HepG2 (cell line): ENCODE measurements at regions not wholly inside any gene's neighbourhood (a gene's known extent, or its start where the extent isn't known, plus 50 kb on each side); places are given as distances from the start of the nearest gene placed in this dataset.
A peak's percentile ranks its signal among the peaks of the same experiment; 100 is the strongest.

Experiments used
- ATAC-seq: fragments of 200-7000 bp; cut with Tn5 transposase; 3 replicates; pipeline ENCODE4 v1.9.1; 2020; ENCODE audit warnings: mild to moderate bottlenecking, moderate library complexity
- BruUV-seq: library from RNA; stranded (reverse); fragments of 400-500 nt; replicated peaks from 2 replicates; lab custom pipeline; 2021; lab: Mats Ljungman, UMichigan
- CTCF ChIA-PET: fragments of 300-600 bp; formaldehyde crosslinking; extraction: SDS; loops from one replicate; lab custom pipeline; 2021; ENCODE audit warnings: low total read pairs, inconsistent platforms, low intra/inter-chr PET ratio; lab: Yijun Ruan, JAX
- POLR2A ChIA-PET: fragments of 350-600 bp; sonication (Branson Sonifier 250); formaldehyde crosslinking; loops from one replicate; lab custom pipeline; 2020; ENCODE audit warnings: antibody characterized with exemption, inconsistent platforms; lab: Yijun Ruan, JAX
- DNase-seq: peaks from one replicate; pipeline ENCODE4 v3.0.0-alpha.2; 2015; ENCODE audit warnings: low spot score
- FAIRE-seq: peaks from 3 replicates; lab custom pipeline; 2011; peaks lifted over from hg19 to GRCh38; lab: Jason Lieb, UNC
- H2AFZ ChIP-seq: one replicate; pipeline ENCODE4 v1.6.1; 2011; ENCODE audit warnings: low read length, inconsistent platforms
- H3K27ac ChIP-seq: fragments of 300-600 bp; 3 replicates; pipeline ENCODE4 v1.8.0; 2011; ENCODE audit warnings: mixed run types, mild to moderate bottlenecking, mixed read lengths, low read length, inconsistent platforms; ENCODE audit not compliant: insufficient read depth; ENCODE audit errors: extremely low read length
- H3K27me3 ChIP-seq, 2 experiments: fragments of 200-600 bp in 1 of 2; 2 replicates in 1 of 2; 3 replicates in 1 of 2; pipeline versions ENCODE4 v1.6.0 to v1.8.0; 2011; ENCODE audit warnings: low read length in 2 of 2, mild to moderate bottlenecking in 2 of 2, moderate library complexity in 2 of 2, inconsistent platforms in 1 of 2; ENCODE audit not compliant: insufficient read depth in 2 of 2, control insufficient read depth in 1 of 2
- H3K36me3 ChIP-seq, 2 experiments: fragments of 200-600 bp in 1 of 2; replicated peaks in 1 of 2; 2 replicates in 1 of 2; 3 replicates in 1 of 2; pipeline versions ENCODE4 v1.5.1 to v1.8.0; 2011; ENCODE audit warnings: low read length in 2 of 2, inconsistent platforms in 1 of 2; ENCODE audit not compliant: insufficient read depth in 2 of 2, control insufficient read depth in 1 of 2
- H3K4me1 ChIP-seq: 2 replicates; pipeline ENCODE4 v1.5.1; 2012; ENCODE audit warnings: low read length, inconsistent platforms; ENCODE audit not compliant: insufficient read depth
- H3K4me2 ChIP-seq: 2 replicates; pipeline ENCODE4 v1.6.0; 2011; ENCODE audit warnings: low read depth, low read length, inconsistent platforms
- H3K4me3 ChIP-seq, 3 experiments: fragments of 200-600 bp in 1 of 3; sonication (generic), shearing (Covaris generic) in 1 of 3; replicated peaks in 1 of 3; 2 replicates each; pipeline ENCODE4 v1.5.1; 2011 to 2016; ENCODE audit warnings: low read length in 3 of 3, inconsistent platforms in 2 of 3, low read depth in 2 of 3, mild to moderate bottlenecking in 2 of 3, control low read depth in 1 of 3, mixed read lengths in 1 of 3; ENCODE audit not compliant: insufficient read depth in 1 of 3
- H3K79me2 ChIP-seq: one replicate; pipeline ENCODE4 v1.6.1; 2011; ENCODE audit warnings: low read length, inconsistent platforms; ENCODE audit not compliant: insufficient read depth
- H3K9ac ChIP-seq: 2 replicates; pipeline ENCODE4 v1.6.0; 2011; ENCODE audit warnings: mild to moderate bottlenecking, low read depth, low read length, inconsistent platforms; ENCODE audit not compliant: insufficient read depth
- H3K9me3 ChIP-seq: 2 replicates; pipeline ENCODE4 v1.5.1; 2012; ENCODE audit warnings: mild to moderate bottlenecking, low read length
- H4K20me1 ChIP-seq: 2 replicates; pipeline ENCODE4 v1.6.0; 2011; ENCODE audit warnings: inconsistent platforms, mild to moderate bottlenecking, low read length, moderate library complexity; ENCODE audit not compliant: insufficient read depth
- HDAC1 ChIP-seq: sonication (generic); formaldehyde crosslinking; IDR thresholded peaks from 2 replicates; pipeline ENCODE4 v1.5.1; 2020; ENCODE audit warnings: mild to moderate bottlenecking, missing genetic modification reagents
- SETDB1 ChIP-seq: sonication (generic); formaldehyde crosslinking; IDR thresholded peaks from 2 replicates; pipeline ENCODE4 v1.5.1; 2020; ENCODE audit warnings: missing genetic modification reagents, mild to moderate bottlenecking, borderline replicate concordance
- ZNF607 ChIP-seq: sonication (generic); formaldehyde crosslinking; IDR thresholded peaks from 2 replicates; pipeline ENCODE4 v1.5.1; 2020; ENCODE audit warnings: missing genetic modification reagents, mild to moderate bottlenecking, borderline replicate concordance
- WGBS: methylation state at CpG from one replicate; pipeline ENCODE4 v1.1.6; 2017; ENCODE audit warnings: low lambda C conversion rate; 5-methylcytosine and 5-hydroxymethylcytosine counted together
- in situ Hi-C: cut with HindIII; loops from 2 replicates; pipeline ENCODE4 v1.10.0; 2017; ENCODE audit warnings: low pct_unique_long_range_greater_than_20kb; ENCODE audit not compliant: extremely low pct_ligation_motif_present
- intact Hi-C: fragments of 100-400 bp; cut with micrococcal nuclease; formaldehyde crosslinking; loops from one replicate; pipeline ENCODE4 v1.10.0; 2022; ENCODE audit not compliant: unreplicated experiment
- TF ChIP-seq, protein P1 (sequence below): sonication (generic); formaldehyde crosslinking; IDR thresholded peaks from 2 replicates; pipeline ENCODE4 v1.4.0; 2020; ENCODE audit warnings: missing genetic modification reagents
- TF ChIP-seq, protein P2 (sequence below): sonication (generic); formaldehyde crosslinking; IDR thresholded peaks from 2 replicates; pipeline ENCODE4 v1.4.0; 2020; ENCODE audit warnings: missing genetic modification reagents, borderline replicate concordance

DNA sequence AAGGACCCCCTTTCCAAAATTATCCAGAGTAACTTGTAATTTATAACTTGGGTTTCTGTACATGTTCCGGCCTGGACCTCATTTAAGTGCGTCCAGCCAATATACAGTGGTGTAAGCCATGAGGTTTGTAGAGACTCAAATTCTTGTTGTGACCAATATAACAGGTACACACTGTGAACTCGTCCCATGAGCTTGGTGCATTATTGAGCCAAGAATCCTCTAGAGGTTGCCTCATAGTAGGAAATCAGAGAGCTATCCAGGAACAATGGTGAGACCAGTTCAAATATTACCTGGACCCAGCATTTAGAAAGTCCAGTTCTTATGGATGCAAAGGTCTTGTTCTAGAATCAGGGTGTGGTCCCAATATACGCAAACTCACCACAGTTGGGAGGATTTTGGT, 138.2 kb downstream of the NPIPB5 start:
- H3K27me3 ChIP-seq: peaks cover 0 to 12% of the 10 kb centered on the region in 2 experiments; a peak in 2 of 5 replicates
- FAIRE-seq (no peak), ATAC-seq (no peak), DNase-seq (no peak)
- intact Hi-C loops: no loop called here
- ChIA-PET POLR2A (no interaction called here), CTCF (interaction anchor here (0.7 kb wide), 1 partner anchor 1087 kb away, joined by 3 read pairs; no protein-coding TSS in a partner anchor)
- no peaks in the 10 kb centered on the region for H4K20me1 ChIP-seq
- no peak overlapping the region for H3K9ac ChIP-seq
- no peak overlapping the region for H3K4me2 ChIP-seq
- no peaks in the 10 kb centered on the region for H3K79me2 ChIP-seq
- H3K4me1 ChIP-seq: no peaks in the 10 kb centered on the region
- no peak overlapping the region for H3K4me3 ChIP-seq
- BruUV-seq: no TSS peak
- H2AFZ ChIP-seq: no peak overlapping the region
- TF ChIP-seq HDAC1 (CRISPR knock-in tag): no peak
- TF ChIP-seq, protein P1, sequence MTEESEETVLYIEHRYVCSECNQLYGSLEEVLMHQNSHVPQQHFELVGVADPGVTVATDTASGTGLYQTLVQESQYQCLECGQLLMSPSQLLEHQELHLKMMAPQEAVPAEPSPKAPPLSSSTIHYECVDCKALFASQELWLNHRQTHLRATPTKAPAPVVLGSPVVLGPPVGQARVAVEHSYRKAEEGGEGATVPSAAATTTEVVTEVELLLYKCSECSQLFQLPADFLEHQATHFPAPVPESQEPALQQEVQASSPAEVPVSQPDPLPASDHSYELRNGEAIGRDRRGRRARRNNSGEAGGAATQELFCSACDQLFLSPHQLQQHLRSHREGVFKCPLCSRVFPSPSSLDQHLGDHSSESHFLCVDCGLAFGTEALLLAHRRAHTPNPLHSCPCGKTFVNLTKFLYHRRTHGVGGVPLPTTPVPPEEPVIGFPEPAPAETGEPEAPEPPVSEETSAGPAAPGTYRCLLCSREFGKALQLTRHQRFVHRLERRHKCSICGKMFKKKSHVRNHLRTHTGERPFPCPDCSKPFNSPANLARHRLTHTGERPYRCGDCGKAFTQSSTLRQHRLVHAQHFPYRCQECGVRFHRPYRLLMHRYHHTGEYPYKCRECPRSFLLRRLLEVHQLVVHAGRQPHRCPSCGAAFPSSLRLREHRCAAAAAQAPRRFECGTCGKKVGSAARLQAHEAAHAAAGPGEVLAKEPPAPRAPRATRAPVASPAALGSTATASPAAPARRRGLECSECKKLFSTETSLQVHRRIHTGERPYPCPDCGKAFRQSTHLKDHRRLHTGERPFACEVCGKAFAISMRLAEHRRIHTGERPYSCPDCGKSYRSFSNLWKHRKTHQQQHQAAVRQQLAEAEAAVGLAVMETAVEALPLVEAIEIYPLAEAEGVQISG (CRISPR knock-in tag): no peak
- TF ChIP-seq ZNF607 (CRISPR knock-in tag): peak; percentile 27; the same call in 1 of the 2 replicates
- TF ChIP-seq, protein P2, sequence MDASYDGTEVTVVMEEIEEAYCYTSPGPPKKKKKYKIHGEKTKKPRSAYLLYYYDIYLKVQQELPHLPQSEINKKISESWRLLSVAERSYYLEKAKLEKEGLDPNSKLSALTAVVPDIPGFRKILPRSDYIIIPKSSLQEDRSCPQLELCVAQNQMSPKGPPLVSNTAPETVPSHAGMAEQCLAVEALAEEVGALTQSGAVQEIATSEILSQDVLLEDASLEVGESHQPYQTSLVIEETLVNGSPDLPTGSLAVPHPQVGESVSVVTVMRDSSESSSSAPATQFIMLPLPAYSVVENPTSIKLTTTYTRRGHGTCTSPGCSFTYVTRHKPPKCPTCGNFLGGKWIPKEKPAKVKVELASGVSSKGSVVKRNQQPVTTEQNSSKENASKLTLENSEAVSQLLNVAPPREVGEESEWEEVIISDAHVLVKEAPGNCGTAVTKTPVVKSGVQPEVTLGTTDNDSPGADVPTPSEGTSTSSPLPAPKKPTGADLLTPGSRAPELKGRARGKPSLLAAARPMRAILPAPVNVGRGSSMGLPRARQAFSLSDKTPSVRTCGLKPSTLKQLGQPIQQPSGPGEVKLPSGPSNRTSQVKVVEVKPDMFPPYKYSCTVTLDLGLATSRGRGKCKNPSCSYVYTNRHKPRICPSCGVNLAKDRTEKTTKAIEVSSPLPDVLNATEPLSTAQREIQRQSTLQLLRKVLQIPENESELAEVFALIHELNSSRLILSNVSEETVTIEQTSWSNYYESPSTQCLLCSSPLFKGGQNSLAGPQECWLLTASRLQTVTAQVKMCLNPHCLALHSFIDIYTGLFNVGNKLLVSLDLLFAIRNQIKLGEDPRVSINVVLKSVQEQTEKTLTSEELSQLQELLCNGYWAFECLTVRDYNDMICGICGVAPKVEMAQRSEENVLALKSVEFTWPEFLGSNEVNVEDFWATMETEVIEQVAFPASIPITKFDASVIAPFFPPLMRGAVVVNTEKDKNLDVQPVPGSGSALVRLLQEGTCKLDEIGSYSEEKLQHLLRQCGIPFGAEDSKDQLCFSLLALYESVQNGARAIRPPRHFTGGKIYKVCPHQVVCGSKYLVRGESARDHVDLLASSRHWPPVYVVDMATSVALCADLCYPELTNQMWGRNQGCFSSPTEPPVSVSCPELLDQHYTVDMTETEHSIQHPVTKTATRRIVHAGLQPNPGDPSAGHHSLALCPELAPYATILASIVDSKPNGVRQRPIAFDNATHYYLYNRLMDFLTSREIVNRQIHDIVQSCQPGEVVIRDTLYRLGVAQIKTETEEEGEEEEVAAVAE (CRISPR knock-in tag): no peak
- TF ChIP-seq SETDB1: 0 out of 2 replicates have a peak, but pooled peaks have one; percentile 62
- TF ChIP-seq, all 625 proteins: peak for 2
- no peaks in the 10 kb centered on the region for H3K36me3 ChIP-seq
- H3K27ac ChIP-seq: no peak overlapping the region
- 31% methylated on average over 4 of the region's 4 CpGs for WGBS
- in situ Hi-C loops: no loop called here
- H3K9me3 ChIP-seq: no peaks in the 10 kb centered on the region
